ENCODE measurements at regions not wholly inside any gene's neighbourhood (a gene's known extent, or its start where the extent isn't known, plus 50 kb on each side); places are given as distances from the start of the nearest gene placed in this dataset.

DNA sequence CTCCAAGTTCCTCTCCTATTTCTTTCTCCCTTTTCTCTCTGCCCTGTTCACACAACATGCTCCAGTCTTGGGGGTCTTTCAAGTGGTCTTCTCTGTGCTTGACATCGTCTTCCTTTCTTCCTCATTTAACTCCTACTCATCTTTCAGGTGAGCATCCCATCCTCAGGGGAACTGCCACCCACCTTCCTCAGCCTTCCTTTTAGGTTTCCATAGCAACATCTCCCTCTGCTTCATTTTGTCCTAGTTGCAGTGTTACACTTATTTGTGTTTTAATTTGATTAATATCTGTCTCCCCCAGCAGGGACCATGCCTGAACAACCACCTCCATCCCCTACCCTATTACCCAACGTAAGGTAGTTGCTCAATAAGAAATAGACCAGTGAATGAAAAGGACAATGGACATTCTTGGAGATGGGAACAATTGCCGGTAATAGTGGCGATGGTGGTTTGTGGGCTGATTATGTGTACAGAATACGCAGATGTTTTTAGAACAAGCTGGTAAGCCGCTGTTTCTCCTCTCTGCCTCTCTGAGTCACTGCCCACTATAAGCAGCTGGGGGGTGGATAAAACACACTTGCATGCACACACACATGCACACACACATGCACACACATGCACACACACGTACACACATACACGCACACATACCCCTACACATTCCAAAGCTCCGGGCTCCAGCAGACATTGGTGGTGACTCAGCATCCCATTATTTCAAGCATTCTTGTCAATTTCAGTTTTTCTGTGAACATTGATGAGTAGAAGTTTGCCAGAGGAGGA lies 251.6 kb downstream of the GATA3 start:
- TF ChIP-seq, protein P1, sequence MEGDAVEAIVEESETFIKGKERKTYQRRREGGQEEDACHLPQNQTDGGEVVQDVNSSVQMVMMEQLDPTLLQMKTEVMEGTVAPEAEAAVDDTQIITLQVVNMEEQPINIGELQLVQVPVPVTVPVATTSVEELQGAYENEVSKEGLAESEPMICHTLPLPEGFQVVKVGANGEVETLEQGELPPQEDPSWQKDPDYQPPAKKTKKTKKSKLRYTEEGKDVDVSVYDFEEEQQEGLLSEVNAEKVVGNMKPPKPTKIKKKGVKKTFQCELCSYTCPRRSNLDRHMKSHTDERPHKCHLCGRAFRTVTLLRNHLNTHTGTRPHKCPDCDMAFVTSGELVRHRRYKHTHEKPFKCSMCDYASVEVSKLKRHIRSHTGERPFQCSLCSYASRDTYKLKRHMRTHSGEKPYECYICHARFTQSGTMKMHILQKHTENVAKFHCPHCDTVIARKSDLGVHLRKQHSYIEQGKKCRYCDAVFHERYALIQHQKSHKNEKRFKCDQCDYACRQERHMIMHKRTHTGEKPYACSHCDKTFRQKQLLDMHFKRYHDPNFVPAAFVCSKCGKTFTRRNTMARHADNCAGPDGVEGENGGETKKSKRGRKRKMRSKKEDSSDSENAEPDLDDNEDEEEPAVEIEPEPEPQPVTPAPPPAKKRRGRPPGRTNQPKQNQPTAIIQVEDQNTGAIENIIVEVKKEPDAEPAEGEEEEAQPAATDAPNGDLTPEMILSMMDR (IDR thresholded peaks at IDR 0.05; ENCODE audit: insufficient read depth, low read depth, low read length) = no peak
- no peak for TF ChIP-seq EZH2 (IDR thresholded peaks at IDR 0.05; ENCODE audit: insufficient read depth, low read length)
